Gastroesophageal sphincter (tissue), 4 donors: ENCODE measurements at regions not wholly inside any gene's neighbourhood (a gene's known extent, or its start where the extent isn't known, plus 50 kb on each side); places are given as distances from the start of the nearest gene placed in this dataset.

ENCODE experiments used
- ATAC-seq: fragments of 150-250 bp; one replicate; pipeline ENCODE4 v1.9.1; 2016; ENCODE audit warnings: mild to moderate bottlenecking, moderate library complexity
- H3K27ac ChIP-seq, 4 donors: fragments of 200-600 bp; sonication (generic) in 3 of 4; 1 replicate in 3 of 4; 2 replicates in 1 of 4; pipeline ENCODE4 v1.5.1; 2016 to 2019
- H3K27me3 ChIP-seq: fragments of 200-600 bp; sonication (generic); one replicate; pipeline ENCODE4 v1.5.1; 2019
- H3K36me3 ChIP-seq, 2 donors: fragments of 200-600 bp; sonication (generic); one replicate each; pipeline ENCODE4 v1.5.1; 2019; ENCODE audit warnings: control low read depth in 1 of 2
- H3K4me1 ChIP-seq, 3 donors: fragments of 200-600 bp; sonication (generic); 1 replicate in 2 of 3; 2 replicates in 1 of 3; pipeline ENCODE4 v1.5.1; 2016 to 2019; ENCODE audit warnings: control low read depth in 2 of 3
- H3K4me3 ChIP-seq, 2 donors: fragments of 200-600 bp; sonication (generic); one replicate each; pipeline ENCODE4 v1.5.1; 2019; ENCODE audit warnings: mild to moderate bottlenecking in 1 of 2, moderate library complexity in 1 of 2
- H3K9me3 ChIP-seq, 3 donors: fragments of 200-600 bp; sonication (generic); one replicate each; pipeline ENCODE4 v1.5.1; 2017 to 2019; ENCODE audit warnings: control low read depth in 2 of 3
- CTCF ChIP-seq, 4 experiments: fragments of 200-600 bp in 2 of 4; fragments of 450-650 bp in 2 of 4; sonication (generic) in 1 of 4; IDR thresholded peaks; one replicate each; pipeline ENCODE4 v1.5.1; 2017 to 2019; ENCODE audit warnings: antibody characterized with exemption in 4 of 4, mild to moderate bottlenecking in 2 of 4, moderate library complexity in 2 of 4
- EP300 ChIP-seq: sonication (generic); formaldehyde crosslinking; IDR thresholded peaks from one replicate; pipeline ENCODE4 v1.6.1; 2017; ENCODE audit warnings: antibody characterized with exemption, mild to moderate bottlenecking
- POLR2A ChIP-seq, 2 donors: fragments of 450-650 bp; IDR thresholded peaks; one replicate each; pipeline ENCODE4 v1.6.1; 2017; ENCODE audit warnings: antibody characterized with exemption in 2 of 2, mild to moderate bottlenecking in 2 of 2, moderate library complexity in 1 of 2
- POLR2AphosphoS5 ChIP-seq: sonication (generic); formaldehyde crosslinking; IDR thresholded peaks from one replicate; pipeline ENCODE4 v1.6.1; 2017; ENCODE audit warnings: antibody characterized with exemption
- WGBS, 2 donors: methylation state at CpG; one replicate each; pipeline ENCODE4 v1.1.5; 2018; ENCODE audit warnings: low coverage in 1 of 2; 5-methylcytosine and 5-hydroxymethylcytosine counted together

GRCh38 chr5:10921160-10921559 is 160.1 kb upstream of the DAP start:
- Histone ChIP-seq H3K9me3 (no peaks in the 10 kb centered on the region), H3K4me3 (no peak overlapping the region), H3K27ac (no peak overlapping the region), H3K36me3 (no peaks in the 10 kb centered on the region), H3K27me3 (peaks cover 17% of the 10 kb centered on the region), H3K4me1 (no peaks in the 10 kb centered on the region)
- 70% methylated on average over 3 of the region's 3 CpGs; no CpG with 5 or more reads in 1 of the 2 donors for WGBS, 2 donors
- no peak for TF ChIP-seq EP300
- TF ChIP-seq POLR2A (IDR thresholded peaks at IDR 0.05): no peak
- no peak for ATAC-seq

- no peak overlapping the region for H3K4me3 ChIP-seq
- no peak overlapping the region for H3K27ac ChIP-seq
- 67 to 78% methylated on average over 2 of the region's 2 CpGs for WGBS, 2 donors
- H3K9me3 ChIP-seq: no peaks in the 10 kb centered on the region
- TF ChIP-seq CTCF (IDR thresholded peaks at IDR 0.05): no peak
- TF ChIP-seq EP300: no peak
- TF ChIP-seq POLR2A (IDR thresholded peaks at IDR 0.05): no peak
- no peak for TF ChIP-seq POLR2AphosphoS5
- ATAC-seq: no peak
- H3K27me3 ChIP-seq: peaks cover 19% of the 10 kb centered on the region
- H3K4me1 ChIP-seq: no peaks in the 10 kb centered on the region
- H3K36me3 ChIP-seq: no peaks in the 10 kb centered on the region
Observed at GRCh38 chr5:10920400-10920799, 159.4 kb upstream of the DAP start.

- Histone ChIP-seq H3K36me3 (no peaks in the 10 kb centered on the region), H3K27me3 (peaks cover 19% of the 10 kb centered on the region), H3K27ac (no peak overlapping the region), H3K9me3 (no peaks in the 10 kb centered on the region), H3K4me1 (no peaks in the 10 kb centered on the region), H3K4me3 (no peak overlapping the region)
- 62 to 87% methylated on average over 8 to 9 of the region's 9 CpGs for WGBS, 2 donors
- TF ChIP-seq POLR2A (IDR thresholded peaks at IDR 0.05): no peak
- TF ChIP-seq POLR2AphosphoS5: no peak
- TF ChIP-seq EP300: no peak
- TF ChIP-seq CTCF (IDR thresholded peaks at IDR 0.05): no peak
- ATAC-seq: no peak
Observed at GRCh38 chr5:10914741-10915480, 153.9 kb upstream of the DAP start.

- Histone ChIP-seq H3K4me3 (no peak overlapping the region), H3K27ac (no peak overlapping the region), H3K9me3 (no peaks in the 10 kb centered on the region), H3K4me1 (no peaks in the 10 kb centered on the region), H3K36me3 (no peaks in the 10 kb centered on the region), H3K27me3 (peaks cover 19% of the 10 kb centered on the region)
- TF ChIP-seq CTCF (IDR thresholded peaks at IDR 0.05): no peak
- TF ChIP-seq POLR2A (IDR thresholded peaks at IDR 0.05): no peak
- TF ChIP-seq POLR2AphosphoS5: no peak
- no peak for TF ChIP-seq EP300
- WGBS, 2 donors: 8 to 25% methylated on average over 1 to 4 of the region's 5 CpGs
- no peak for ATAC-seq
Observed at GRCh38 chr5:10913841-10914240, 152.8 kb upstream of the DAP start.

GRCh38 chr5:10913181-10913810 is 152.3 kb upstream of the DAP start:
- H3K4me1 ChIP-seq: no peaks in the 10 kb centered on the region
- WGBS, 2 donors: 23 to 25% methylated on average over 2 of the region's 2 CpGs
- no peak overlapping the region for H3K4me3 ChIP-seq
- no peaks in the 10 kb centered on the region for H3K9me3 ChIP-seq
- TF ChIP-seq POLR2A (IDR thresholded peaks at IDR 0.05): no peak
- TF ChIP-seq POLR2AphosphoS5: no peak
- TF ChIP-seq CTCF (IDR thresholded peaks at IDR 0.05): no peak
- no peak for TF ChIP-seq EP300
- no peak for ATAC-seq
- H3K36me3 ChIP-seq: no peaks in the 10 kb centered on the region
- H3K27ac ChIP-seq: no peak overlapping the region
- H3K27me3 ChIP-seq: peaks cover 19% of the 10 kb centered on the region
